ENCODE measurements at regions not wholly inside any gene's neighbourhood (a gene's known extent, or its start where the extent isn't known, plus 50 kb on each side); places are given as distances from the start of the nearest gene placed in this dataset.

DNA sequence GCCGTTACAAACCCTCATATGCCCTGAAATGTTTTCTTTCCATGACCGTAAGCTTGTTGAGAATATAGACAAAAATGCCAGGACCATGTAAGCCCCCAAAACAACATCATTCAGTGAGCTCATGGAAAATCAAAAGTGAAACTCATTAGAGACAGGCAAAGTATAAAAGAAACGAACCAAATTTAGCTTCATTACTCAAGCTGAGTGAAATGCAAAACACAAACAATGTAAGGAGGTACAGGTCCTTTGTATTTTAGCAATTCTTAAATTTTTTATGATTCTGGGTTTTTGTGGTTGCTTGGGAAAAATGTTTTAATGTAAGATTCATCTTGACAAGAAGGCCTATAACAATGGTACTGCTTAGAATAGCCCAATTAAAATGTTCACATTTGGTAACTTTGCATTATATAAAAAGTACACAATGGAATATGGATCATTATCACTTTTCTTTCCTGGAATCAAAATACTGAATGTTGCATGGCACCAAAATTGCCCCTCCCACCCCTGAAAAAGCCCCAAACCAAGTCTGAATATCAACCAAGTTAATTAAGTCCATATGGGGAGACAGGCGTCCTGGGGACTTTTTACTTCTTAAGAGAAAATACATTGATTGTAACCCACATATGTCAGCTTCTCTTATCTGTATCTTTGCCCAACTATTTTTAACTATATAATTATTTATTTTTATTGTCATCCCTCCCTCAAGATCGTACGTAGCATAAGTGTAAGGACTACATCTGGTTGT lies 247.7 kb upstream of the CDIN1 start:
- TF ChIP-seq POLR2A (IDR thresholded peaks at IDR 0.05) (no peak), CTCF (IDR thresholded peaks at IDR 0.05) (no peak)
